ENCODE measurements at regions not wholly inside any gene's neighbourhood (a gene's known extent, or its start where the extent isn't known, plus 50 kb on each side); places are given as distances from the start of the nearest gene placed in this dataset.

DNA sequence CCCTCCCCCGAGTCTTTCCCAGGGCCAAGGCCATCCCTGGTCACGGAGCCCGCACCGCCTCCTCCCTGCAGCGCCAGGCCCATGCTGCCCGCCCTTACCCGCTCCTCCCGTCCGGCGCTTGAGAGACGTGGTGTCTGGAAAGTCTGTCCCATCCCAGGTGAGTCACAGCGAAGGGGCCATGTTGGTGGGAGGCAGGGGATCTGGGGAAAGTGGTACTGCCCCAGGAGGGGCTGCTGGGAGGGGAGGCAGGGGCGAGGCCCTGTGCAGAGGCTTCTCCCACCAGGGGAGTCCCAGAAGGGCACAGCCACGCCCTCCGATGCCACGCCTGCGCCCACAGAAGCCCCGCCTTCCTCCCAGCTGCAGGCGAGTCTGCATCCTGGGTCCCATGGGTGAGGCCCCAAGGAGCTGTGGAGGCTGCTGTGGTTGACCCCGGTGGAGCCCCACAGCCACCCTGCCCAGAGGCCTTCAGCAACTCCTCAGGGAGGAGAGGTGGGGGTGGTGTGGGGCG is 107.0 kb upstream of the PPP1R26 start:
- TF ChIP-seq, protein P1, sequence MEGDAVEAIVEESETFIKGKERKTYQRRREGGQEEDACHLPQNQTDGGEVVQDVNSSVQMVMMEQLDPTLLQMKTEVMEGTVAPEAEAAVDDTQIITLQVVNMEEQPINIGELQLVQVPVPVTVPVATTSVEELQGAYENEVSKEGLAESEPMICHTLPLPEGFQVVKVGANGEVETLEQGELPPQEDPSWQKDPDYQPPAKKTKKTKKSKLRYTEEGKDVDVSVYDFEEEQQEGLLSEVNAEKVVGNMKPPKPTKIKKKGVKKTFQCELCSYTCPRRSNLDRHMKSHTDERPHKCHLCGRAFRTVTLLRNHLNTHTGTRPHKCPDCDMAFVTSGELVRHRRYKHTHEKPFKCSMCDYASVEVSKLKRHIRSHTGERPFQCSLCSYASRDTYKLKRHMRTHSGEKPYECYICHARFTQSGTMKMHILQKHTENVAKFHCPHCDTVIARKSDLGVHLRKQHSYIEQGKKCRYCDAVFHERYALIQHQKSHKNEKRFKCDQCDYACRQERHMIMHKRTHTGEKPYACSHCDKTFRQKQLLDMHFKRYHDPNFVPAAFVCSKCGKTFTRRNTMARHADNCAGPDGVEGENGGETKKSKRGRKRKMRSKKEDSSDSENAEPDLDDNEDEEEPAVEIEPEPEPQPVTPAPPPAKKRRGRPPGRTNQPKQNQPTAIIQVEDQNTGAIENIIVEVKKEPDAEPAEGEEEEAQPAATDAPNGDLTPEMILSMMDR (conservative IDR thresholded peaks at IDR 0.05; ENCODE audit: low read depth, low read length), result no peak
- TF ChIP-seq MAFK (IDR thresholded peaks at IDR 0.05; ENCODE audit: low read depth, low read length), result no peak
- no peak for TF ChIP-seq POLR2A (IDR thresholded peaks at IDR 0.05; ENCODE audit: low read depth, low read length)
- no peak for TF ChIP-seq CEBPB (IDR thresholded peaks at IDR 0.05; ENCODE audit: low read depth, low read length)
- TF ChIP-seq RFX5 (IDR thresholded peaks at IDR 0.05; ENCODE audit: low read depth, low read length), result no peak
- TF ChIP-seq SMC3 (IDR thresholded peaks at IDR 0.05; ENCODE audit: low read depth, low read length), result no peak
- no peak for TF ChIP-seq RAD21 (IDR thresholded peaks at IDR 0.05; ENCODE audit: low read length)

Measured in IMR-90 (cell line).